Hematopoietic multipotent progenitor cell treated with erythropoietin and hydrocortisone succinate and interleukin-3 and kit ligand, for 4 days (in vitro differentiated cells): ENCODE measurements at regions not wholly inside any gene's neighbourhood (a gene's known extent, or its start where the extent isn't known, plus 50 kb on each side); places are given as distances from the start of the nearest gene placed in this dataset.
"Not testable (repeated sequence)": the region's sequence is repeated elsewhere in the genome, so short reads cannot be mapped to it uniquely, and the experiment has no call there.

Experiments used
- DNase-seq: peaks from one replicate; pipeline ENCODE4 v3.0.0-alpha.2; 2015

GRCh38 chrX:69431420-69431819, 72.7 kb upstream of the NALF2 start:
- DNase-seq: no peak

DNA sequence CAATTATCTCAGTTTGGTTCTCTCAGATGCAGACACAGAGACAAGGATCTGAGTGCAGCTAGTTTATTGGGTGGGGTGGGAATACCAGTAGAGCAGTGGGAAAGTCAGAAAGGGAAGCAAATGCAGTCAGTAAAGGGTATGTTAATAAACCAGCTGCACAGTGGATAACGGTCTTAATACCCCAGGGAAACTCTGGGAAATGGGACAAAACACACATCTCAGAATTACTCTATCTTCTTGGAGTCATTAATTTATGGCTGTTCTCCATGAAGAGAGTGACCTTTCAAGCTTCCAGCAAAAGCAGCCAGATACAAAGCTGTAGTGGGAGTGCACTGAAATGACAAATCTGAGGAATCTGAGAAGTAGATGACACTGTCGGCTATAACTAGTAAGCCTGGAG, 73.3 kb upstream of the NALF2 start:
- no peak for DNase-seq

GRCh38 chrX:69429339-69430015, 74.6 kb upstream of the NALF2 start:
- no peak for DNase-seq

DNA sequence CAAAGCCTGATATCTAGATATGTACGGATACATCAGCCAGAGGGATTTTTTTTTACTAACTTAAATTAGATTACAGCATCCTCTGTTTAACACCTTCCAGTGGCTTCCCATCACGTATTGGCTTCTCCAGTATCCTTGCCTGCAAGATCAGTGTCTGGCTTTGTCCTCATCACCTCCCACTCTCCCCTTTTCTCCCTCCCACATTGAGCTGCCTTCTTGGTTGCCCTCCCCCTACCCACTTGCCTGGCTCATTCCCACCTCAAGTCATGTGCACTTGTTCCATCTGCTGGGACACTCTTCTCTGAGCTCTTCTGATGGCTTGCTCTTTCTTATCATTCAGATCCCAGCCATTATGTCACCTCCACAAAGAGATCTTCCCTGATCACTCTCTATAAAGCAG, 75.9 kb upstream of the NALF2 start:
- DNase-seq: no peak

DNA sequence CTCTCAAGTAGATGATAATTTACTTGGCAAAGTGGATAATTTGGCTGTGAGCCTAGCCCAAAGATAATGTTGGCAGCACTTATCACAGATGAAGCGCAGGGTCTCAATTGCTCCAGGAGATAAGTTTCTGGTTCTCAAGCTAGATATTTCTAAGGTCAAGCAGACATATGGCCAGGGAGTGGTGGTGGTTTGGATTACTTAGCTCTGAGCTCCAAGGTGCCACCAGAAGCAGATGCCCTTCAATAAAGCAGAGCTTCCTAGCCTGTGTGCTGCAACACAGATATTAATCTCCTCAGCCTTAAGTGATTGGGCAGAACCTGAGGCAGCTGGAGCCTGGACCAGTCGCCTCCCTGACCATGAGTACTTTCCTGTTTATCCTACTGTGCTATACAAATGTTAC, 79.2 kb upstream of the NALF2 start:
- DNase-seq: no peak

DNA sequence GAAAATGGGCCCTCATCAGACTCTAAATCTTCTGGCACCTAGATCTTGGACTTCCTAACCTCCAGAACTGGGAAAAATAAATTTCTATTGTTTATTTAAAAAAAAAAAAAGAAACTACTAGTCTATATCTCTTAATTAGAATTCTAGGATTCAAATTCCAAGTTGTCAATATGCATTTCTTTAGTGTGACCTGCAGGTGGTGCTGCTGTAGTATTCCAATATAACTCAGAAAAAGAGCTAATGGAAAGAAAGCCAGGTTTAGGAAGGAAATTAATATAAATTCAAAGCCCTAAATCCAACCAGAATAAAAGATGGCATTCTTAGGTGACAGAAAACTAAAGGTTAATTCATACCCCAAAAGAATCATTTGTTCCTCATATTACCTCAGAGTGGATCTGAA, 80.0 kb upstream of the NALF2 start:
- peak; percentile 12 for DNase-seq

DNA sequence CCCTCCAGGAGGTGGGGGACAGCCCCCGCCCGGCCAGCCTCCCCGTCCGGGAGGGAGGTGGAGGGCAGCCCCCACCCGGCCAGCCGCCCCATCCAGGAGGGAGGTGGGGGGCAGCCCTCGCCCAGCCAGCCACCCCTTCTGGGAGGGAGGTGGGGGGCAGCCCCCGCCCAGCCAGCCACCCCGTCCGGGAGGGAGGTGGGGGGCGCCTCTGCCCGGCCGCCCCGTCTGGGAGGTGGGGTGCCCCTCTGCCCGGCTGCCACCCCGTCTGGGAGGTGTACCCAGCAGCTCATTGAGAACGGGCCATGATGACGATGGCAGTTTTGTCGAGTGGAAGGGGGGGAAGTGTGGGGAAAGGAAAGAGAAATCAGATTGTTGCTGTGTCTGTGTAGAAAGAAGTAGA, 81.9 kb upstream of the NALF2 start:
- not testable (repeated sequence) for DNase-seq

DNA sequence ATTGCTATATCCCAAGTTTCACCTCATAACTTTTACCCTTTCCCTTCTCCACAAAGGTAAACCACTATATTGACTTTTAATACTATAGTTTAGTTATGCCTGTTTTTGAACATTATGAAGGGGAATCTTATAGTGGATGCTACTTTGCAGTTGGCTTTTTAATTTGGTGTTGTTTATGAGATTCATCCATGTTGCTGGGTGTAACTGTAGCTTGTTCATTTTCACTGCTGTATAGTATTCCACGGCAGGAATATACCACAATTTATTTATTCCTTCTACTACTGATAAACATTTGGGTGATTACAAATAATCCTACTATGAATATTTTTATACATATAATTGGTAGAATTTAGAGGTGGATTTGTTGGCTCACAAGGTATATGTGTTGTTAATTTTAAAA, 88.4 kb upstream of the NALF2 start:
- DNase-seq: no peak

- no peak for DNase-seq
Observed at GRCh38 chrX:69412661-69413060, 91.5 kb upstream of the NALF2 start.

- no peak for DNase-seq
Observed at GRCh38 chrX:69398881-69399280, 105.2 kb upstream of the NALF2 start.

DNA sequence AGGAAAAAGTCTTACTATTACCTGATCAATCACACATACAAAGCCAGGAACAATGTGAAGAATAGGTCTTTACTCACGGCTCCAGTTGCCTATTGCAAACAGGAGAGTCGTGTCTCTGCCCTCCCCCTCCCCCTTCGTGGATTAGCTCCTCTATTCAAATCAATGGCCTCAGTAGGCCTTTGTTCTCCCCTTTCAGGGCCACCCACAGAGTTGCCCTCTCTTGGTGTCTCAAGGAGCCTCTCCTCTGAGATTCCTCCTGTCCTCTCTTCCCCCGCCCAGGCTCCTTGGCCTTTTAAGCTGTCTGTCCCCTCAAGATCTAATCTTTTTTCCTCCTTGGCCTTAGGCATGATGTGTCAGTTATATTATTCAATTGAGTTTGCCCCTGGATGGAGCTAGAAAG, 107.2 kb upstream of the NALF2 start:
- no peak for DNase-seq

- no peak for DNase-seq
Observed at GRCh38 chrX:69395306-69395705, 108.8 kb upstream of the NALF2 start.

- DNase-seq: no peak
Observed at GRCh38 chrX:69389101-69389501, 115.0 kb upstream of the NALF2 start.

DNA sequence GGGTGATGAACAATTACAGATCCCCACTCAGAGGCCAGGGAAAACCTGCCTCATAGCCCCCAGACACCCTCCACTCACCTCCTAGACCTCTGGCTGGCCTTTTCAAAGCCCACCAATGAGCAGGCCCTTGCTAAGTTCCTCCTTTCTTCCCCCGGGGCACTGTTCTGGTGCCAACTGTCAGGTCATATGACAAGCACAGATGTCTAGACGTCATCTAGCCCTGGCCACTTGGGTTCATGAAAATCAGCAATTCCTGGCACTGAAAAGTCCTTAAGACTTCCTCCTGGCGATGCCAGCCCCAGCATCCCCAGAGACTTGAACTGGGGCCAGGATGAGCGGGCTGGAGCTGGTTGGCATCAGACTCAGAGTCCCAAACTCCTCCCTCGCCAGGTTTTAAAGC, 115.6 kb upstream of the NALF2 start:
- peak; percentile 21 for DNase-seq

DNA sequence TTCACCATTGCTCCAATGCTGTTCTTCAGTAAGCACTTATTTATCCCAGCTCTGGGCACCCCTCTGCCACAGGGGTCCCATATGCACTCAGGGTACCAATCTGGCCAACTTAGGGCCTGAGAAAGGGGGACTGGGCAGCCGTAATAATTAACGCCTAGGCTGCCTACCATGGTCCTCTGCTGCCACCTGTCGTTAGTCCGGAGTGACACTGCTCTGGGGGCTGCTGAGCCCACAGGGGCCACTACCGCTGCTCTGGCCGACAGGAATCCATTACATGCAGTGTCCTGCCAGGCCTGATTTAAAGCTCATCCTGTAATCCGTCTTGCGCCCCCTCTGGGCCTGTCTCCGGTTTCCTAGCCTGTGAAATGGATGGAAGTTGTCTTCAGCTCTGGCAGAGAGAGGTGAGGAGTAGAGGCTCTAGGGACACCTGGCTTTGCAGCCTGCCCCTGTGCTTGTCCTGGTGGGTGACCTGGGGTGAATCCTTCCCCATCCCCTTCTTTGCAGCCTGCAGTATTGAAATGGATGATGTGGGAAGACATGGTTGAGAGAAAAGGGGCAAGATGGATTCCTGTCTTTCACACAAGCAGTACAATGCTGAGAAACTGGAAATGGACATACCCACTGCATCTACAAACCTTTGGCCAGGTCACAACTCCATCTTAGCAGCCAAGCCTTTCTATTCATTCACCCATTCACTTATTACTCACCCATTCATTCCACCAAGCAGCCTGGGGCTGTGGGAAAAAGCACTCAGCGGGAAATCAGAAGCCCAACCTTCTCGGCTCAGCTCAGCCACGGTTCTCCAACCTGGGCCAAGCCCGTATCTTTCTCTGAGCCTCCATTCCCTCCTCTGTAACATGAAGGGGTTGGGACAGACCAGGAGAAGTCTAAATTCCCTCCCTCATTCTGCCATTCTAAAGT, 116.3 kb upstream of the NALF2 start:
- DNase-seq: peak; percentile 59

DNA sequence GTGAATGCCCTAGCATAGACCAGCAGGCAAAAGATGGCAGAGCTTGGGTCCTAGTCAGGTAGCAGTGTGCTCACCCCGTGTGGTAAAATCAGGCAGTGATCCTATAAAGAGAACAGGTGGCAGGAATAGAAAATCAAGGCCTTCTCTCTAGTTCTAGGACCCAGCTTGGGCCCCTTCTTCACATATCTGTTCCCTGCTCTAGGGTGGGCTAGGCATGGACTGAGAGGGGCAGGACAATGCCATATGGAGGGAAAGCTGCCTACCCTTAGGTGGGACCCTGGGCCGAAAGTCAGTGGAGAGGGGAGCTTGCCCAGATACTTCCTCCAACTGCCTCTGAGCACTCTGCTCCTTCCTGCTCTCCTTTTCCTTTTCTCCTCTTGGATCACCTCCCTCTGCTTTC, 117.4 kb upstream of the NALF2 start:
- DNase-seq: no peak

- no peak for DNase-seq
Observed at GRCh38 chrX:69379412-69379811, 124.7 kb upstream of the NALF2 start.

DNA sequence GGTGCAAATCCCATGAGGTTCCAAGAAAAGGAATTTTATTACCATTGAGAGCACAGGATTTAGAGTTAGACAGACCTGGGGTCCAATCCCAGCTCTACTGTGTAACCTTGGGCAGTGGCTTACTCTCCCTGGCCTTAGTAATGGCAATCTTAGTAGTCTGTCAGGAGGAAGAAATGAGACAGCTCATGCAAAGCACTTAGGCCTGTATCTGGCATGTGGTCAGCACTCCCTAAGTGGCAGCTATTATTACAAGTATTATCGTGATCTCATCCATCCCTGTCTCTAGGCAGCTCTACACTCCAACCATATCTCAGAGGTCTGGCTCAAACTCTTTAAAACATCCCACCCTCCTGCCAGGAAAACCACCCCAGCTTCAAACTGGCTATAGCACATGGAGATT, 129.6 kb upstream of the NALF2 start:
- DNase-seq: no peak

DNA sequence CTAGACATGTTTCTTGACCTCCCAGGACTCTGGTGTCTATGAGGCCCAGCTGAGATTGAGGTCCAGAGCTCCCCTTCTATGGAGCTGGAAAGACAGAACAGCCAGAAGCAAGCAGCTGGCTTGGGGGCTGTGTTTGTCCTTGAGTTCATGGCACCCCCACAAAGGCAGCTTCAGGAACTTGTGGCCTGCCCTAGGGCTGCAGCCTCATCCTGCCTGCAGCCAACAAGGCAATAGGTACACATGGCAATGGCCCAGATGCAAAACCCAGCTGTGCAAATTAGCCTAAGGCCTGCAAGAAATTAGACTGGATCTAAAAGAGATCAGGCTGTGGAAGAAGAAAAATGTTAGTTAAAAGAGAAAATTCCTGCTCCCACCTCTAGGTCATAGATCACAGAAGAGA, 131.7 kb upstream of the NALF2 start:
- DNase-seq: no peak

- DNase-seq: no peak
Observed at GRCh38 chrX:69371159-69371558, 133.0 kb upstream of the NALF2 start.

DNA sequence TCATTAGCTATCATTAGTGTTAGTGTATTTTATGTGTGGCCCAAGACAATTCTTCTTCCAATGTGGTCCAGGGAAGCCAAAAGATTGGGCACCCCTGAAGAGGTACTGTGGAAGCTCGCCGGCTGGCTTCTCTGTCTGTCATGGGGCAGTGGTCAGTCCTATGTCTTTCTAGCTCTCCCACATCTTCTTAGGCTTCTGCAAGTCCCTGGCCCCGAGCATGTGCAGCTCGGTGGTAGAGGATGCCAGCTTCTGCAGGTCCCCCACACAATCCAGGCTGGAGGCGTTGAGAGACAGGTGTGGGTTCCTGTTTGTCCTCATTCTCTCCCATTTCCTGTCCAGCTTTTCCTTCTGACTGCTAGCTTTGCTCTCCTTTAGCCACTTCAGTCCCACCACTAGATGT, 134.1 kb upstream of the NALF2 start:
- DNase-seq: no peak

DNA sequence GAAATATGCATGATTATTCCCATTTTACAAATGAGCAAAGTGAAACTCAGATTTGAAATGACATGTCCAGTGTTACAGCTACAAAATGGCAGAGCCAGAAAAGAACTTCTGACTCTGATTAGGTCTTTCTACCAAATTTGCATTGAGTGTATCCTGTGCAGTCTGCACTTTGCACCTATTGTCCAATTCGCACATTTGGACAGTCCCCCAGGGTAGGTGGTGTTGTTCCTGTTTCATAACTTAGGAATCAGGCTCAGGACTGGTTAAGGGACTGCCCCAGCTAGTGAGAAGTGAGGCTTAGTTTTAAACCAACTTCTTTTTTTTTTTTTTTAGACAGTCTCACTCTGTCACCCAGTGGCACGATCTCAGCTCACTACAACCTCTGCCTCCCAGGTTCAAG, 137.9 kb upstream of the NALF2 start:
- DNase-seq: no peak

GRCh38 chrX:69365755-69366154, 138.4 kb upstream of the NALF2 start:
- DNase-seq: no peak

GRCh38 chrX:69365349-69365748, 138.8 kb upstream of the NALF2 start:
- DNase-seq: no peak

DNA sequence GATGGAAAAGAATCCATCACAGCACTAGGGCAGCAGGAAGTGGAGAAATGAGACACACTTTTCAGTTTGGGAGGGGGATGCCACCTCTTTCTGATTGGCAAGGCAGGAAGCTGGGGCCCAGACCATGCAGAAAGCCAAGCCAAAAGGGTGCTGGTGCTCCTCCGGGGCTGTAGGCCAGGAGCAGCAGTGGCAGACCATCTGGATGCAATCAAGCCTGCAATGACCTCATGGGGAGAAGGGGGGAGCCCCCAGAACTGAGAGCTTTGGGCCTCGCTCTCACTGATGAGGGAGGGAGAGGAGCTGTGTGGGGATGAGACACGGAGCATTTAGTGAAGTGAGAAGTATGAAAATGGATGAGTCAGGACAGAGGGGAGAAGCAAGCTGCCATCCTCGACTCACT, 141.3 kb upstream of the NALF2 start:
- no peak for DNase-seq
